ENCODE measurements at regions not wholly inside any gene's neighbourhood (a gene's known extent, or its start where the extent isn't known, plus 50 kb on each side); places are given as distances from the start of the nearest gene placed in this dataset.
A peak's percentile ranks its signal among the peaks of the same experiment; 100 is the strongest.

DNA sequence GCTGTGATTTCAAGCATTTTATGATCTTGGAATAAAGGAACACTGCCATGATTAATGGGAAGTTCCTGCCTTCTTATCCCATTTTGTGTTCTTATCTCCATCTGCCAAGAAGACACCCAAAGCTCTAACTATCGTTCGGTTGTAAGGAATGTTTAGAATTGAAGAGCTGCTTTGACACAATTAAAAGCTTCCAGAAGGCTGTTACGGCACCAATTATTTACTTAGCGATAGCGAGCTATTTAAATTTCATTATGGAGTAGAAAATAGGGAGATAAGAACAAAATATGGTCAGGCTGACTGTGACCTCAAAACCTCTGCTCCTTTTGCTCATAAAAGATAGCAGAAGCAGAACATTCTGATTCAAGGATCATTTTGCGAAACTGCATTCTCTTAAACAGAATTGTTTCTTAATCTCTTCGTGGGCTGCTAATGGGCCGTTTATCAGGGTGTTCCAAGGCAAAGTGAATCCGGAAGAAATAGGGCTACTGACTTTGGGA is 101.6 kb downstream of the SLC4A3 start:
- Histone ChIP-seq H3K4me2 (ENCODE audit: low read length) (no peak overlapping the region), H3K9me2 (ENCODE audit: low read depth, low read length) (no peaks in the 10 kb centered on the region), H3K4me3 (ENCODE audit: low read depth, low read length, poor library complexity, severe bottlenecking) (no peak overlapping the region), H3K36me3 (ENCODE audit: insufficient read depth, low read length) (no peaks in the 10 kb centered on the region), H3F3A (ENCODE audit: insufficient read depth, low read length) (no peaks in the 10 kb centered on the region), H2AFZ (ENCODE audit: low read length) (no peak overlapping the region), H3K9ac (ENCODE audit: low read length) (no peak overlapping the region), H3K4me1 (ENCODE audit: insufficient read depth, low read length, severe bottlenecking) (no peaks in the 10 kb centered on the region), H3K27me3 (ENCODE audit: insufficient read depth, low read length) (no peaks in the 10 kb centered on the region), H3K27ac (ENCODE audit: low read depth, low read length, poor library complexity, severe bottlenecking) (no peak overlapping the region), H3K9me3 (ENCODE audit: low read length) (no peaks in the 10 kb centered on the region), H4K20me1 (ENCODE audit: insufficient read depth, low read length) (no peaks in the 10 kb centered on the region), H3K79me2 (ENCODE audit: insufficient read depth, low read length) (no peaks in the 10 kb centered on the region)
- no peak for TF ChIP-seq EZH2 (IDR thresholded peaks at IDR 0.05; ENCODE audit: borderline replicate concordance, low read length)
- TF ChIP-seq, protein P1, sequence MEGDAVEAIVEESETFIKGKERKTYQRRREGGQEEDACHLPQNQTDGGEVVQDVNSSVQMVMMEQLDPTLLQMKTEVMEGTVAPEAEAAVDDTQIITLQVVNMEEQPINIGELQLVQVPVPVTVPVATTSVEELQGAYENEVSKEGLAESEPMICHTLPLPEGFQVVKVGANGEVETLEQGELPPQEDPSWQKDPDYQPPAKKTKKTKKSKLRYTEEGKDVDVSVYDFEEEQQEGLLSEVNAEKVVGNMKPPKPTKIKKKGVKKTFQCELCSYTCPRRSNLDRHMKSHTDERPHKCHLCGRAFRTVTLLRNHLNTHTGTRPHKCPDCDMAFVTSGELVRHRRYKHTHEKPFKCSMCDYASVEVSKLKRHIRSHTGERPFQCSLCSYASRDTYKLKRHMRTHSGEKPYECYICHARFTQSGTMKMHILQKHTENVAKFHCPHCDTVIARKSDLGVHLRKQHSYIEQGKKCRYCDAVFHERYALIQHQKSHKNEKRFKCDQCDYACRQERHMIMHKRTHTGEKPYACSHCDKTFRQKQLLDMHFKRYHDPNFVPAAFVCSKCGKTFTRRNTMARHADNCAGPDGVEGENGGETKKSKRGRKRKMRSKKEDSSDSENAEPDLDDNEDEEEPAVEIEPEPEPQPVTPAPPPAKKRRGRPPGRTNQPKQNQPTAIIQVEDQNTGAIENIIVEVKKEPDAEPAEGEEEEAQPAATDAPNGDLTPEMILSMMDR (IDR thresholded peaks at IDR 0.05; ENCODE audit: low read length): no peak

DNA sequence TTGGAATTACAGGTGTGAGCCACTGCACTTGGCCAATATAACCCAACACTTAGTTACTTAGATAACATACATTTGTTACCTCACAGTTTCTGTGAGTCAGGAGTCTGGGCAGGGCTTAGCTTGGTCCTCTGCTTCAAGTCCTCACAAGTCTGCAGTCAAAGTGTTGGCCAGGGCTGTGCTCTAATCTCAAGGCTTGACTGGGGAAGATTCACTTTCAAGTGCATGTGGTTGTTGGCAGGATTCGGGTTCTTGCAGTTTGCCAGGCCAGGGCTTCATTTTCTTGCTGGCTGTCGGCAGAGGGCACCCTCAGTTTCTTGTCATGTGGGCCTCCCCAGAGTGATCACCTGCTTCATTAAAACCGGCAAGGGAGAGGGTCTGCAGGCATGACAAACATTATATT is 103.7 kb downstream of the SLC4A3 start:
- H3K79me2 ChIP-seq (ENCODE audit: insufficient read depth, low read length): no peaks in the 10 kb centered on the region

DNA sequence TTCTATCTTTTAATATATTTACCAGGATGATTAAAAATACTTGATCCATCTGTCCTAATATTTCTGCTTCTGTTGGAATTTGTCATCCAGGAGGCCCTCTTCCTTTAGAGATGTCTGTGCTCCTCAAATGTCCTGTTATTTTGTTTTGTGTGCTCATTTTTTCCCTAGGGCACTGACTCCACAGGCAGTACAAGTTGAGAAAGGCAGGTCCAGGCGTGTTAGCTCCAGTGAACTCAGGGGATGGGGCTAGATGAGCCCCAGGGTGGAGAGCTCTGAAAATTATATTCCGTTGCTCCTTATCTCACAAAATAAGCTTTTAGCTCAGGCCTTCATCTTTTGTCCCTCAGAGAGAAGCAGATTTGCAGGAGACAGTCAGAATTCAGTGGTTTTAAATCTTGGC is 105.7 kb downstream of the SLC4A3 start:
- Histone ChIP-seq H3K4me2 (ENCODE audit: low read length) (no peak overlapping the region), H2AFZ (ENCODE audit: low read length) (no peak overlapping the region), H3K27ac (ENCODE audit: low read depth, low read length, poor library complexity, severe bottlenecking) (no peak overlapping the region), H3K9me2 (ENCODE audit: low read depth, low read length) (no peaks in the 10 kb centered on the region), H3F3A (ENCODE audit: insufficient read depth, low read length) (no peaks in the 10 kb centered on the region), H3K9me3 (ENCODE audit: low read length) (no peaks in the 10 kb centered on the region), H3K9ac (ENCODE audit: low read length) (no peak overlapping the region), H3K36me3 (ENCODE audit: insufficient read depth, low read length) (no peaks in the 10 kb centered on the region), H3K79me2 (ENCODE audit: insufficient read depth, low read length) (no peaks in the 10 kb centered on the region), H4K20me1 (ENCODE audit: insufficient read depth, low read length) (no peaks in the 10 kb centered on the region), H3K4me3 (ENCODE audit: low read depth, low read length, poor library complexity, severe bottlenecking) (no peak overlapping the region), H3K27me3 (ENCODE audit: insufficient read depth, low read length) (no peaks in the 10 kb centered on the region), H3K4me1 (ENCODE audit: insufficient read depth, low read length, severe bottlenecking) (no peaks in the 10 kb centered on the region)
- TF ChIP-seq, protein P1 (IDR thresholded peaks at IDR 0.05; ENCODE audit: low read length): no peak
- no peak for TF ChIP-seq EZH2 (IDR thresholded peaks at IDR 0.05; ENCODE audit: borderline replicate concordance, low read length)

More for the DNA sequence above, 103.7 kb downstream of the SLC4A3 start:
- H3K4me1 ChIP-seq (ENCODE audit: insufficient read depth, low read length, severe bottlenecking): no peaks in the 10 kb centered on the region
- H3K27me3 ChIP-seq (ENCODE audit: insufficient read depth, low read length): no peaks in the 10 kb centered on the region
- no peaks in the 10 kb centered on the region for H3F3A ChIP-seq (ENCODE audit: insufficient read depth, low read length)
- H3K9me3 ChIP-seq (ENCODE audit: low read length): no peaks in the 10 kb centered on the region
- no peaks in the 10 kb centered on the region for H3K9me2 ChIP-seq (ENCODE audit: low read depth, low read length)
- no peak overlapping the region for H3K4me3 ChIP-seq (ENCODE audit: low read depth, low read length, poor library complexity, severe bottlenecking)
- no peak for TF ChIP-seq EZH2 (IDR thresholded peaks at IDR 0.05; ENCODE audit: borderline replicate concordance, low read length)
- TF ChIP-seq, protein P1 (IDR thresholded peaks at IDR 0.05; ENCODE audit: low read length): peak; percentile 31; the same call in 1 of the 2 replicates
- no peak overlapping the region for H3K4me2 ChIP-seq (ENCODE audit: low read length)
- no peaks in the 10 kb centered on the region for H3K36me3 ChIP-seq (ENCODE audit: insufficient read depth, low read length)
- no peak overlapping the region for H3K9ac ChIP-seq (ENCODE audit: low read length)
- no peak overlapping the region for H2AFZ ChIP-seq (ENCODE audit: low read length)
- H4K20me1 ChIP-seq (ENCODE audit: insufficient read depth, low read length): no peaks in the 10 kb centered on the region
- no peak overlapping the region for H3K27ac ChIP-seq (ENCODE audit: low read depth, low read length, poor library complexity, severe bottlenecking)

Measured in OCI-LY1 (cell line).